NCI-H748 (cell line): ENCODE measurements at regions not wholly inside any gene's neighbourhood (a gene's known extent, or its start where the extent isn't known, plus 50 kb on each side); places are given as distances from the start of the nearest gene placed in this dataset.

Experiments used
- DNase-seq: peaks from one replicate; lab custom pipeline; 2025; ENCODE audit not compliant: unreplicated experiment; lab: John Stamatoyannopoulos, UW

DNA sequence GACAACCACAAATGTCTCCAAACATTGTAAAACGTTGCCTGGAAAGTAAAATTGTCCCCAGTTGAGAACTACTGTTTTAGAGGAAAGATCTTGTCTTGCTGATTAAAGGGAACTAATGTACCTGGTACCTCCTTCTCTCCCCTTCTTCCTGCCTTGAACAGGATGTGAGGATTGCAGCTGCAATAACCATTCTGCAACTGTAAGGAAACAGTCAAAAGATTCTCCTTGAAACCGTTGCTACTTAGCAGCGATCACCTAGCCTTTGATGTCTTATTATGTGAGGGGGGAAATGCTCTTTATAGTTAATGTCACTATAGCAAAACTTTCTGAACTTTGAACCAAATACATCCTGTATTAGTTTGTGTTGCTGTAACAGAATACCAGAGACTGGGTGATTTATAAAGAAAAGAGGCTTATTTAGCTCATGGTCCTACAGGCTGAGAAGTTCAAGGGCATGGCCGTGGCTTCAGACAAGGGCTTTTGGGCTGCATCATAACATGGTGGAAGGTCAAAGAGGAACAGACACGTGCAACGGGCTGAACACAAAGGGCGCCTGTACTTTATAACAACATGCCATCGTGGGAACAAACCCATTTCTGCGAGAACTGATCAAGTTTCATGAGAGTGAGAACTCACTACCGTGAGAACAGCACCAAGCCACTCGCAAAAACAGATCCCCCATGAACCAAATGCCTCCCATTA, 54.2 kb upstream of the PARD3 start:
- DNase-seq = no peak

DNA sequence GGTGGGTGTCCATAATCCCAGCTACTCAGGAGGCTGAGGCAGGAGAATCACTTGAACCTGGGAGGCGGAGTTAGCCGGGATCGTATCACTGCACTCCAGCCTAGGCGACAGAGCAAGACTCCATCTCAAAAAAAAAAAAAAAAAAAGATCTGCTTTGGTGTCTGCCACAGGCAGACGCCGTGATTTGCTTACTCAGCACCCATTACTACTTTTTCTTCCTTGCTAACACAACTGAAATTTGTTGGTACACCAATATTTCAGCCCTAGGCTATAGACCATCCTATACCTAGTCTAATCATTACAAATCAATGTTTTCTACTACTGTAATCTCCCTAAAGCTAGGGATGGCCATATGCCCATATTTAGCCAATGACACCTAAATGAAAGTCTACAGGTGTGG, 53.5 kb upstream of the PARD3 start:
- DNase-seq = no peak

DNA sequence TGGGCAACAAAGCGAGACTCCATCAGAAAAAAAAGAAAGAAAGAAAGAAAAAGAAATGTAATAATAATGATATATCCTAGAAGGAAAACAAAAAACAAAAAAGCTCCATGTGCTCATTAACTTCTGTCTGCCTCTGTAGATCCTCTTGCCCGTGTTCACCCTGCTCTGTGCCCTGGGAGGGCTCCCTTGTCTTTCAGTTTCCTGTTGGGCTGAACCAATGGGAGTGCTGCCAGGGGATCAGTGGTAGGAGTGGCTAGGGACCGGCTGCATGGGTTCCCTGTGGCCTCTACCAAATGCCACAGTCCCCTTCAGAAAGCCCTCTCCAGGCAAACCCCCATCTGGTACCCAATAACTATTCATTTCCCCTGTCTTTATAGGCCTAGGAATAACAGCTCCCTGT, 51.8 kb upstream of the PARD3 start:
- no peak for DNase-seq
